GM23338 (cell line): ENCODE measurements at regions not wholly inside any gene's neighbourhood (a gene's known extent, or its start where the extent isn't known, plus 50 kb on each side); places are given as distances from the start of the nearest gene placed in this dataset.

Source experiments
- ATAC-seq: fragments of 200-7000 bp; cut with Tn5 transposase; 3 replicates; pipeline ENCODE4 v1.9.1; 2020
- DNase-seq: peaks from one replicate; pipeline ENCODE4 v3.0.0-alpha.2; 2015; ENCODE audit warnings: low spot score
- H2AFZ ChIP-seq: fragments of 200-600 bp; sonication (generic); 2 replicates; pipeline ENCODE4 v1.8.0; 2016; ENCODE audit warnings: antibody characterized with exemption, mild to moderate bottlenecking, moderate library complexity
- H3F3A ChIP-seq: fragments of 200-600 bp; sonication (generic); replicated peaks from 2 replicates; pipeline ENCODE4 v1.8.0; 2017; ENCODE audit warnings: antibody characterized with exemption, mixed run types, low read depth
- H3K27ac ChIP-seq: fragments of 200-600 bp; sonication (generic); 2 replicates; pipeline ENCODE4 v1.6.1; 2016; ENCODE audit warnings: low read depth
- H3K27me3 ChIP-seq: fragments of 200-600 bp; sonication (generic); 2 replicates; pipeline ENCODE4 v1.8.0; 2016; ENCODE audit warnings: mild to moderate bottlenecking, mixed run types, moderate library complexity; ENCODE audit not compliant: insufficient read depth
- H3K36me3 ChIP-seq: fragments of 200-600 bp; sonication (generic); 2 replicates; pipeline ENCODE4 v1.8.0; 2016; ENCODE audit warnings: mild to moderate bottlenecking; ENCODE audit not compliant: insufficient read depth
- H3K4me1 ChIP-seq: fragments of 200-600 bp; sonication (generic); 2 replicates; pipeline ENCODE4 v1.8.0; 2016; ENCODE audit warnings: mild to moderate bottlenecking, moderate library complexity; ENCODE audit not compliant: insufficient read depth
- H3K4me2 ChIP-seq: fragments of 200-600 bp; sonication (generic); 2 replicates; pipeline ENCODE4 v1.7.1; 2017; ENCODE audit warnings: mixed run types
- H3K4me3 ChIP-seq: fragments of 200-600 bp; sonication (generic); 2 replicates; pipeline ENCODE4 v1.6.1; 2016; ENCODE audit warnings: mixed run types
- H3K79me2 ChIP-seq: fragments of 200-600 bp; sonication (generic); replicated peaks from 2 replicates; pipeline ENCODE4 v1.8.0; 2017; ENCODE audit warnings: mild to moderate bottlenecking; ENCODE audit not compliant: insufficient read depth
- H3K9me2 ChIP-seq: fragments of 200-600 bp; sonication (generic); 2 replicates; pipeline ENCODE4 v1.8.0; 2017; ENCODE audit not compliant: insufficient read depth
- H4K20me1 ChIP-seq: fragments of 200-600 bp; sonication (generic); replicated peaks from 2 replicates; pipeline ENCODE4 v1.8.0; 2017; ENCODE audit warnings: mild to moderate bottlenecking; ENCODE audit not compliant: insufficient read depth
- H3K27ac Mint-ChIP-seq: 2 replicates; pipeline ENCODE4 v1.8.0; 2020; ENCODE audit warnings: inconsistent platforms, mild to moderate bottlenecking, moderate library complexity, mixed read lengths
- H3K27me3 Mint-ChIP-seq: 3 replicates; pipeline ENCODE4 v1.8.0; 2022; ENCODE audit warnings: low read depth, mild to moderate bottlenecking, moderate library complexity, mixed read lengths, inconsistent platforms; ENCODE audit not compliant: insufficient read depth, poor library complexity
- H3K36me3 Mint-ChIP-seq: 3 replicates; pipeline ENCODE4 v1.8.0; 2021; ENCODE audit warnings: low read depth, mild to moderate bottlenecking, inconsistent platforms, moderate library complexity, mixed read lengths
- H3K4me1 Mint-ChIP-seq: 3 replicates; pipeline ENCODE4 v1.8.0; 2020; ENCODE audit warnings: mild to moderate bottlenecking, inconsistent platforms, mixed read lengths
- H3K4me3 Mint-ChIP-seq: 3 replicates; pipeline ENCODE4 v1.8.0; 2021; ENCODE audit warnings: moderate library complexity, mild to moderate bottlenecking, inconsistent platforms, mixed read lengths
- H3K9me3 Mint-ChIP-seq: 3 replicates; pipeline ENCODE4 v1.8.0; 2020; ENCODE audit warnings: moderate library complexity, mild to moderate bottlenecking, inconsistent platforms, mixed read lengths
- CREB1 ChIP-seq: fragments of 250-450 bp; sonication (Bioruptor Pico); IDR thresholded peaks from 2 replicates; pipeline ENCODE4 v1.5.0; 2020; ENCODE audit warnings: low read depth, mild to moderate bottlenecking, moderate library complexity
- EZH2phosphoT487 ChIP-seq: fragments of 200-600 bp; sonication (generic); IDR thresholded peaks from one replicate; pipeline ENCODE4 v1.8.1; 2018; ENCODE audit warnings: antibody characterized with exemption; ENCODE audit not compliant: unreplicated experiment
- JUNB ChIP-seq: IDR thresholded peaks from one replicate; pipeline ENCODE4 v1.6.1; 2016; ENCODE audit warnings: antibody characterized with exemption; ENCODE audit not compliant: unreplicated experiment
- NANOG ChIP-seq: IDR thresholded peaks from 2 replicates; pipeline ENCODE4 v1.6.1; 2016; ENCODE audit warnings: antibody characterized with exemption, borderline replicate concordance
- POLR2AphosphoS5 ChIP-seq: IDR thresholded peaks from 2 replicates; pipeline ENCODE4 v1.6.1; 2016; ENCODE audit warnings: antibody characterized with exemption, low read depth
- STAT1 ChIP-seq: IDR thresholded peaks from one replicate; pipeline ENCODE4 v1.6.1; 2016; ENCODE audit warnings: antibody characterized with exemption; ENCODE audit not compliant: unreplicated experiment
- ZNF114 ChIP-seq: fragments of 250-450 bp; sonication (Bioruptor Pico); IDR thresholded peaks from 2 replicates; pipeline ENCODE4 v1.5.0; 2020; ENCODE audit warnings: mild to moderate bottlenecking, moderate library complexity
- ZNF331 ChIP-seq: fragments of 250-450 bp; sonication (Bioruptor Pico); IDR thresholded peaks from 2 replicates; pipeline ENCODE4 v1.5.0; 2020; ENCODE audit warnings: low read depth, mild to moderate bottlenecking, moderate library complexity
- ZNF462 ChIP-seq: fragments of 250-450 bp; sonication (Bioruptor Pico); IDR thresholded peaks from 2 replicates; pipeline ENCODE4 v1.5.0; 2020; ENCODE audit warnings: mild to moderate bottlenecking, moderate library complexity

GRCh38 chr10:91048380-91048779, 127.5 kb upstream of the ANKRD1 start:
- no peak overlapping the region for H3K4me3 Mint-ChIP-seq
- no peaks in the 10 kb centered on the region for H3K4me1 ChIP-seq
- ATAC-seq (no peak), DNase-seq (no peak)
- H3K27me3 ChIP-seq = no peaks in the 10 kb centered on the region
- H3K4me1 Mint-ChIP-seq = peaks cover 21% of the 10 kb centered on the region
- no peak overlapping the region for H3K4me2 ChIP-seq
- no peaks in the 10 kb centered on the region for H3K27me3 Mint-ChIP-seq
- H3K36me3 ChIP-seq = no peaks in the 10 kb centered on the region
- no peak overlapping the region for H3K4me3 ChIP-seq
- H4K20me1 ChIP-seq = no peaks in the 10 kb centered on the region; the same call in 1 of the 2 replicates
- no peaks in the 10 kb centered on the region for H3K79me2 ChIP-seq
- no peak overlapping the region for H3K27ac ChIP-seq
- peaks cover 6% of the 10 kb centered on the region; the same call in 1 of the 2 replicates for H3K9me2 ChIP-seq
- no peak overlapping the region for H2AFZ ChIP-seq
- H3K27ac Mint-ChIP-seq = no peak overlapping the region
- TF ChIP-seq EZH2phosphoT487 (no peak), JUNB (no peak), POLR2AphosphoS5 (no peak), CREB1 (CRISPR knock-in tag) (no peak), NANOG (no peak), ZNF462 (no peak), ZNF114 (CRISPR knock-in tag) (no peak), STAT1 (no peak), ZNF331 (CRISPR knock-in tag) (no peak)
- H3K36me3 Mint-ChIP-seq = no peaks in the 10 kb centered on the region
- no peaks in the 10 kb centered on the region for H3K9me3 Mint-ChIP-seq
- H3F3A ChIP-seq = no peaks in the 10 kb centered on the region
